ENCODE measurements at regions not wholly inside any gene's neighbourhood (a gene's known extent, or its start where the extent isn't known, plus 50 kb on each side); places are given as distances from the start of the nearest gene placed in this dataset.

GRCh38 chr4:114401483-114401882 lies 197.1 kb upstream of the UGT8 start:
- TF ChIP-seq CTCF (IDR thresholded peaks at IDR 0.05) (no peak), POLR2A (IDR thresholded peaks at IDR 0.05) (no peak)

Measured in esophagus squamous epithelium (tissue), 4 donors.